Activated naive CD4-positive, alpha-beta T cell treated with anti-CD3 and anti-CD28 coated beads, Interleukin-2, amount 10 ng/mL, durations not matched to agents 7 days and 5 days (primary cell): ENCODE measurements at regions not wholly inside any gene's neighbourhood (a gene's known extent, or its start where the extent isn't known, plus 50 kb on each side); places are given as distances from the start of the nearest gene placed in this dataset.
A peak's percentile ranks its signal among the peaks of the same experiment; 100 is the strongest.
"Not testable (repeated sequence)": the region's sequence is repeated elsewhere in the genome, so short reads cannot be mapped to it uniquely, and the experiment has no call there.

Experiments used
- CTCF ChIA-PET: fragments of 350-600 bp; sonication (Branson Sonifier 250); formaldehyde crosslinking; loops from one replicate; lab custom pipeline; 2021; ENCODE audit warnings: antibody characterized with exemption; lab: Charles Lee
- DNase-seq: peaks from one replicate; pipeline ENCODE4 v3.0.0-alpha.2; 2020
- H3K27ac Mint-ChIP-seq: one replicate; pipeline ENCODE4 v1.8.0; 2021; ENCODE audit warnings: mild to moderate bottlenecking, moderate library complexity, mixed read lengths
- H3K27me3 Mint-ChIP-seq: one replicate; pipeline ENCODE4 v1.8.0; 2021; ENCODE audit warnings: mild to moderate bottlenecking, mixed read lengths
- H3K36me3 Mint-ChIP-seq: one replicate; pipeline ENCODE4 v1.8.0; 2021; ENCODE audit warnings: mixed read lengths
- H3K4me1 Mint-ChIP-seq: one replicate; pipeline ENCODE4 v1.8.0; 2021; ENCODE audit warnings: mixed read lengths
- H3K4me3 Mint-ChIP-seq: one replicate; pipeline ENCODE4 v1.8.0; 2021; ENCODE audit warnings: mild to moderate bottlenecking, moderate library complexity, mixed read lengths
- H3K9me3 Mint-ChIP-seq: one replicate; pipeline ENCODE4 v1.8.0; 2021; ENCODE audit warnings: mixed read lengths

- no peak for DNase-seq
- Mint-ChIP-seq H3K4me3 (no peak overlapping the region), H3K9me3 (no peaks in the 10 kb centered on the region), H3K4me1 (no peaks in the 10 kb centered on the region), H3K27ac (no peak overlapping the region), H3K36me3 (no peaks in the 10 kb centered on the region), H3K27me3 (no peaks in the 10 kb centered on the region)
- CTCF ChIA-PET, result no interaction called here
These were observed 55.9 kb upstream of the ALB start for GRCh38 chr4:73348185-73348584.

GRCh38 chr4:73347497-73347896 is 56.6 kb upstream of the ALB start:
- H3K4me3 Mint-ChIP-seq, result no peak overlapping the region
- no peaks in the 10 kb centered on the region for H3K9me3 Mint-ChIP-seq
- H3K27ac Mint-ChIP-seq, result no peak overlapping the region
- no peak for DNase-seq
- CTCF ChIA-PET, result no interaction called here
- H3K4me1 Mint-ChIP-seq, result no peaks in the 10 kb centered on the region
- H3K27me3 Mint-ChIP-seq, result no peaks in the 10 kb centered on the region
- H3K36me3 Mint-ChIP-seq, result no peaks in the 10 kb centered on the region

- no peaks in the 10 kb centered on the region for H3K27me3 Mint-ChIP-seq
- CTCF ChIA-PET, result interaction anchor here (1.5 kb wide), 1 partner anchor 10 kb away, joined by 4 read pairs; no protein-coding TSS in a partner anchor
- no peaks in the 10 kb centered on the region for H3K9me3 Mint-ChIP-seq
- DNase-seq, result no peak
- no peaks in the 10 kb centered on the region for H3K36me3 Mint-ChIP-seq
- no peaks in the 10 kb centered on the region for H3K4me1 Mint-ChIP-seq
- no peak overlapping the region for H3K4me3 Mint-ChIP-seq
- H3K27ac Mint-ChIP-seq, result no peak overlapping the region
These were observed 58.6 kb upstream of the ALB start for GRCh38 chr4:73345399-73345975.

- Mint-ChIP-seq H3K4me3 (no peak overlapping the region), H3K4me1 (no peaks in the 10 kb centered on the region), H3K36me3 (no peaks in the 10 kb centered on the region), H3K9me3 (no peaks in the 10 kb centered on the region), H3K27me3 (peaks cover 3% of the 10 kb centered on the region), H3K27ac (no peak overlapping the region)
- CTCF ChIA-PET, result interaction anchor here (1.5 kb wide), 1 partner anchor 11 kb away, joined by 4 read pairs; no protein-coding TSS in a partner anchor
- no peak for DNase-seq
These were observed 60.0 kb upstream of the ALB start for GRCh38 chr4:73344106-73344505.

- H3K27me3 Mint-ChIP-seq, result peaks cover 4% of the 10 kb centered on the region
- DNase-seq, result no peak
- H3K9me3 Mint-ChIP-seq, result no peaks in the 10 kb centered on the region
- no peaks in the 10 kb centered on the region for H3K36me3 Mint-ChIP-seq
- H3K4me3 Mint-ChIP-seq, result no peak overlapping the region
- H3K4me1 Mint-ChIP-seq, result no peaks in the 10 kb centered on the region
- H3K27ac Mint-ChIP-seq, result no peak overlapping the region
- CTCF ChIA-PET, result no interaction called here
These were observed 60.7 kb upstream of the ALB start for GRCh38 chr4:73343432-73343831.

- no peak overlapping the region for H3K27ac Mint-ChIP-seq
- H3K4me1 Mint-ChIP-seq, result no peaks in the 10 kb centered on the region
- H3K9me3 Mint-ChIP-seq, result no peaks in the 10 kb centered on the region
- no peaks in the 10 kb centered on the region for H3K36me3 Mint-ChIP-seq
- CTCF ChIA-PET, result interaction anchor here (0.6 to 2.4 kb wide), 5 partner anchors 10 to 1056 kb away, joined by 3 to 9 read pairs (median 3); no protein-coding TSS in a partner anchor
- H3K4me3 Mint-ChIP-seq, result no peak overlapping the region
- peaks cover 4% of the 10 kb centered on the region for H3K27me3 Mint-ChIP-seq
- peak; percentile 24 for DNase-seq
These were observed 62.6 kb upstream of the ALB start for GRCh38 chr4:73341454-73341853.

- no peak for DNase-seq
- Mint-ChIP-seq H3K27ac (no peak overlapping the region), H3K9me3 (no peaks in the 10 kb centered on the region), H3K4me1 (no peaks in the 10 kb centered on the region), H3K4me3 (no peak overlapping the region), H3K36me3 (no peaks in the 10 kb centered on the region), H3K27me3 (peaks cover 4% of the 10 kb centered on the region)
- CTCF ChIA-PET, result interaction anchor here (0.6 to 2.4 kb wide), 6 partner anchors 9 to 1057 kb away, joined by 3 to 9 read pairs (median 3); no protein-coding TSS in a partner anchor
These were observed 63.2 kb upstream of the ALB start for GRCh38 chr4:73340917-73341316.

GRCh38 chr4:73335679-73336078 is 68.4 kb upstream of the ALB start:
- Mint-ChIP-seq H3K27ac (no peak overlapping the region), H3K4me1 (no peaks in the 10 kb centered on the region), H3K4me3 (no peak overlapping the region), H3K9me3 (no peaks in the 10 kb centered on the region), H3K36me3 (no peaks in the 10 kb centered on the region), H3K27me3 (peaks cover 4% of the 10 kb centered on the region)
- CTCF ChIA-PET, result no interaction called here
- no peak for DNase-seq

- not testable (repeated sequence) for H3K27ac Mint-ChIP-seq, H3K4me3 Mint-ChIP-seq, H3K4me1 Mint-ChIP-seq, DNase-seq, H3K9me3 Mint-ChIP-seq, H3K27me3 Mint-ChIP-seq, H3K36me3 Mint-ChIP-seq
- CTCF ChIA-PET, result interaction anchor here (1.3 kb wide), 1 partner anchor 9 kb away, joined by 3 read pairs; no protein-coding TSS in a partner anchor
These were observed 72.1 kb upstream of the ALB start for GRCh38 chr4:73332012-73332411.

- H3K9me3 Mint-ChIP-seq, result no peaks in the 10 kb centered on the region
- H3K27me3 Mint-ChIP-seq, result no peaks in the 10 kb centered on the region
- no peaks in the 10 kb centered on the region for H3K36me3 Mint-ChIP-seq
- no peak for DNase-seq
- CTCF ChIA-PET, result no interaction called here
- no peak overlapping the region for H3K4me3 Mint-ChIP-seq
- H3K4me1 Mint-ChIP-seq, result no peaks in the 10 kb centered on the region
- H3K27ac Mint-ChIP-seq, result no peak overlapping the region
These were observed 70.7 kb upstream of the ANKRD17 start for GRCh38 chr4:73329300-73329699.

GRCh38 chr4:73325776-73326175 is 67.2 kb upstream of the ANKRD17 start:
- not testable (repeated sequence) for H3K4me3 Mint-ChIP-seq

GRCh38 chr4:73317092-73317491 is 58.5 kb upstream of the ANKRD17 start:
- no peak for DNase-seq
- Mint-ChIP-seq H3K27me3 (no peaks in the 10 kb centered on the region), H3K4me3 (no peak overlapping the region), H3K9me3 (peaks cover 6% of the 10 kb centered on the region), H3K27ac (no peak overlapping the region), H3K4me1 (no peaks in the 10 kb centered on the region), H3K36me3 (no peaks in the 10 kb centered on the region)
- CTCF ChIA-PET, result no interaction called here

More at GRCh38 chr4:73325776-73326175, 67.2 kb upstream of the ANKRD17 start:
- DNase-seq, H3K27me3 Mint-ChIP-seq, H3K27ac Mint-ChIP-seq, H3K4me1 Mint-ChIP-seq, H3K36me3 Mint-ChIP-seq, CTCF ChIA-PET: not testable (repeated sequence)
- H3K9me3 Mint-ChIP-seq, result peaks cover 11% of the 10 kb centered on the region

GRCh38 chr4:73315091-73315490 is 56.5 kb upstream of the ANKRD17 start:
- CTCF ChIA-PET, result interaction anchor here (2.1 kb wide), 1 partner anchor 131 kb away, joined by 5 read pairs; no protein-coding TSS in a partner anchor
- Mint-ChIP-seq H3K36me3 (no peaks in the 10 kb centered on the region), H3K4me3 (no peak overlapping the region), H3K27me3 (no peaks in the 10 kb centered on the region), H3K27ac (no peak overlapping the region), H3K9me3 (no peaks in the 10 kb centered on the region), H3K4me1 (no peaks in the 10 kb centered on the region)
- no peak for DNase-seq

GRCh38 chr4:73312967-73313366 is 54.4 kb upstream of the ANKRD17 start:
- H3K36me3 Mint-ChIP-seq, result no peaks in the 10 kb centered on the region
- no peaks in the 10 kb centered on the region for H3K9me3 Mint-ChIP-seq
- H3K27me3 Mint-ChIP-seq, result no peaks in the 10 kb centered on the region
- H3K4me3 Mint-ChIP-seq, result no peak overlapping the region
- no peak for DNase-seq
- no peaks in the 10 kb centered on the region for H3K4me1 Mint-ChIP-seq
- H3K27ac Mint-ChIP-seq, result no peak overlapping the region
- CTCF ChIA-PET, result interaction anchor here (1.3 to 3.2 kb wide), 2 partner anchors 134 to 340 kb away, joined by 4 to 17 read pairs; no protein-coding TSS in a partner anchor

- CTCF ChIA-PET, result interaction anchor here (1.0 to 3.2 kb wide), 4 partner anchors 10 to 823 kb away, joined by 3 to 17 read pairs (median 6); no protein-coding TSS in a partner anchor
- H3K9me3 Mint-ChIP-seq, result no peaks in the 10 kb centered on the region
- H3K36me3 Mint-ChIP-seq, result no peaks in the 10 kb centered on the region
- no peak overlapping the region for H3K4me3 Mint-ChIP-seq
- no peaks in the 10 kb centered on the region for H3K27me3 Mint-ChIP-seq
- no peak for DNase-seq
- H3K4me1 Mint-ChIP-seq, result no peaks in the 10 kb centered on the region
- no peak overlapping the region for H3K27ac Mint-ChIP-seq
These were observed 52.8 kb upstream of the ANKRD17 start for GRCh38 chr4:73311428-73311827.
